Smooth muscle cell of the brain vasculature (primary cell): ENCODE measurements at regions not wholly inside any gene's neighbourhood (a gene's known extent, or its start where the extent isn't known, plus 50 kb on each side); places are given as distances from the start of the nearest gene placed in this dataset.
"Not testable (repeated sequence)": the region's sequence is repeated elsewhere in the genome, so short reads cannot be mapped to it uniquely, and the experiment has no call there.

ENCODE experiments used
- DNase-seq: peaks from one replicate; pipeline ENCODE4 v3.0.0-alpha.2; 2012; ENCODE audit warnings: low read depth, low spot score

- no peak for DNase-seq
Observed at GRCh38 chr13:40355126-40355724, 311.2 kb downstream of the FOXO1 start.

GRCh38 chr13:40356011-40356410, 310.4 kb downstream of the FOXO1 start:
- DNase-seq: no peak

- DNase-seq: not testable (repeated sequence)
Observed at GRCh38 chr13:40356458-40356857, 310.0 kb downstream of the FOXO1 start.

- DNase-seq: no peak
Observed at GRCh38 chr13:40362502-40362901, 303.9 kb downstream of the FOXO1 start.

- no peak for DNase-seq
Observed at GRCh38 chr13:40363653-40364052, 302.8 kb downstream of the FOXO1 start.

- no peak for DNase-seq
Observed at GRCh38 chr13:40366119-40366518, 300.3 kb downstream of the FOXO1 start.

GRCh38 chr13:40368127-40368891, 298.1 kb downstream of the FOXO1 start:
- no peak for DNase-seq

- DNase-seq: no peak
Observed at GRCh38 chr13:40370661-40371060, 295.8 kb downstream of the FOXO1 start.

GRCh38 chr13:40371531-40372125, 294.8 kb downstream of the FOXO1 start:
- DNase-seq: no peak

- DNase-seq: not testable (repeated sequence)
Observed at GRCh38 chr13:40373608-40374007, 292.8 kb downstream of the FOXO1 start.

- no peak for DNase-seq
Observed at GRCh38 chr13:40375489-40376171, 290.8 kb downstream of the FOXO1 start.

GRCh38 chr13:40376296-40376849, 290.1 kb downstream of the FOXO1 start:
- DNase-seq: no peak

- DNase-seq: no peak
Observed at GRCh38 chr13:40376867-40377535, 289.4 kb downstream of the FOXO1 start.

- no peak for DNase-seq
Observed at GRCh38 chr13:40377783-40378182, 288.7 kb downstream of the FOXO1 start.

GRCh38 chr13:40379196-40379595, 287.2 kb downstream of the FOXO1 start:
- no peak for DNase-seq

GRCh38 chr13:40379794-40380578, 286.5 kb downstream of the FOXO1 start:
- no peak for DNase-seq

GRCh38 chr13:40381935-40382764, 284.3 kb downstream of the FOXO1 start:
- DNase-seq: no peak

GRCh38 chr13:40383132-40383531, 283.3 kb downstream of the FOXO1 start:
- no peak for DNase-seq

GRCh38 chr13:40383885-40384284, 282.6 kb downstream of the FOXO1 start:
- no peak for DNase-seq
